GM12891 (cell line): ENCODE measurements at regions not wholly inside any gene's neighbourhood (a gene's known extent, or its start where the extent isn't known, plus 50 kb on each side); places are given as distances from the start of the nearest gene placed in this dataset.

ENCODE experiments used
- PAX5 ChIP-seq: IDR thresholded peaks from 2 replicates; pipeline ENCODE4 v1.6.1; 2011; ENCODE audit warnings: low read length, moderate library complexity, mild to moderate bottlenecking; ENCODE audit not compliant: insufficient read depth, severe bottlenecking
- POLR2A ChIP-seq: IDR thresholded peaks from 2 replicates; pipeline ENCODE4 v1.6.1; 2011; ENCODE audit warnings: low read depth, low read length, control low read depth
- POLR2AphosphoS5 ChIP-seq: IDR thresholded peaks from 2 replicates; pipeline ENCODE4 v1.6.1; 2011; ENCODE audit warnings: low read depth, low read length, control low read depth
- POU2F2 ChIP-seq: IDR thresholded peaks from 2 replicates; pipeline ENCODE4 v1.6.1; 2011; ENCODE audit warnings: low read depth, mild to moderate bottlenecking, control low read depth, low read length, moderate library complexity
- SPI1 ChIP-seq: IDR thresholded peaks from 2 replicates; pipeline ENCODE4 v1.6.1; 2011; ENCODE audit warnings: low read depth, low read length, control low read depth
- TAF1 ChIP-seq: IDR thresholded peaks from 2 replicates; pipeline ENCODE4 v1.6.1; 2011; ENCODE audit warnings: low read depth, low read length, control low read depth

- no peak for TF ChIP-seq POLR2A
- TF ChIP-seq POLR2AphosphoS5: no peak
- TF ChIP-seq SPI1: no peak
- no peak for TF ChIP-seq TAF1
- no peak for TF ChIP-seq PAX5
- no peak for TF ChIP-seq POU2F2
Observed at GRCh38 chr5:165143741-165144140, 1638.3 kb downstream of the MAT2B start.
